Activated CD8-positive, alpha-beta memory T cell treated with anti-CD3 and anti-CD28 coated beads for 48 hours (primary cell): ENCODE measurements at regions not wholly inside any gene's neighbourhood (a gene's known extent, or its start where the extent isn't known, plus 50 kb on each side); places are given as distances from the start of the nearest gene placed in this dataset.

Source experiments
- DNase-seq, 3 experiments: peaks; one replicate each; pipeline ENCODE4 v3.0.0-alpha.2; 2020; ENCODE audit warnings: low read depth in 2 of 3, low spot score in 2 of 3

DNA sequence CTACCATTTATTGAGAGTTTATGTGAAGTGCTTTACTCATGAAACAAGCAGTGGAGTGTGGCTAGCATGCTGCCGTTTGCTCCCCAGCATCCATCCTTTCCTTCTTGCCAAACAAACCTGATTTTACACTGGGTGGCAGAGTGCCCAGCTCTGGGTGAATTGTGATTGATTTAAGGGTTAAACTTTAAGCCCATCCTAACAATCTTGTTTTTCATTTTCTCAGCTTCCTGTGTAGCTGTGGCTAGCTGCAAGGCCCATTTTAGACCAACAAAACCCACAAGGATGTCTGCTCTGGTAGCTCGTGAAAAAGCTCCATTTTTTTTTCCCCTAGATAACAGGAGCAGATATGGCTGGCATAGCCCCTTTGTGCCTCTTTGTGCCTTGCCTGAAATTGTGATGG lies 77.7 kb upstream of the KCNG1 start:
- no peak for DNase-seq

DNA sequence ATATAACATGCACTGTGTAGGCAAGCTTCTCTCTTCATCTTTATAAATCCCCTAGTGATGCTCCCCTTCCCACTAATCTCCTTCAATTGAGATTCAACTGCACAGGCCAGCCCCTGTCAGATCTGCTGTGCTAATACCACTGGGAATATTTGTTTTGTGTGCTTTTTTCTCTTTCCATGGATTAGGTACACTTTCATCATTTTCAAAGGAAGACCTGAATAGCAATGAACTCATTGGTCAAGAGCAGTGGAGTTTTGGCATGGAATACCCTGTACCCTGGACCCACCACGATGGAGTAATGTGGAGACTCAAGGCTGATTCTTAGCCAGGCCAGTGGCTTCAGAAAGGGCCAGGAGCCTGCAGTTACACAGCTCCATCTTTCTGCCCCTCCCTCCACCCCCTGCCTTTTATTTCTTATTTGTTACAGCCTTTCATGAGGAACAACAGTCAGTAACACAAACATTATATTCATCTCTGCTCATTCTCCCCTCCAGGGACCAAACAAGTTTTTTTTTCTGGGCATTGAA lies 75.4 kb upstream of the KCNG1 start:
- no peak for DNase-seq

DNA sequence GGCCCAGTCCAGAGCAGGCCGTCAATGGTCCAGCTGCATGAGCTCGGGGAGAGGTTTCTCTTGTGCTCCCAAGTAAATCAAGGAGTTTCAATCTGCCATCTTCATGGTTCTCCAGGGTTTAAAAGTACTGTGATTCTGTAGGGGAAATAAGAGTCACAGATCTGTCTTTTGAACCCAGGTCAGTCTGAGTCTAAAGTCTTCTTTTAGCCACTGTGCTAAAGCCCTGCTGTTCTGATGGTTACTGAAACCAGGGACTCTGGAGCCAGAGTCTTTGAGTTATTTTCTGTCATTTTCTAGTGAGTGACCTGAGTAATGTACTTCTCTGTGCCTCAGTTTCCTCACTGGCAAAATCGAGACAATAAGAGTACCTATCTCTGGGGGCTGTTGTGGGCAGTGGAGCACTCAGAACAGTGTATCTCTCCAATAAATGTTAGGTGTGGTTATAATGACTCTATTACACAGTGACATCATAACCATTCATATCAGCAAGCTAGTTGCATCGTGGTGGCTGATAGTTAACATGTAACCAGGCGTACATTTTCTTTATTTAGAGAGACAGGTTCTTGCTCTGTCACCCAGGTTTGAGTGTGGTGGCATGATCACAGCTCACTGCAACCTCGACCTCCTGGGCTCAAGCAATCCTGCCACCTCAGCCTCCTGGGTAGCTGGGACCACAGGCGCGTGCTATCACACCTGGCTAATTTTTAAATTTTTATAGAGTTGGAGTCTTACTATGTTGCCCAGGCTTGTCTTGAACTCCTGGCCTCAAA lies 74.6 kb upstream of the KCNG1 start:
- no peak for DNase-seq

DNA sequence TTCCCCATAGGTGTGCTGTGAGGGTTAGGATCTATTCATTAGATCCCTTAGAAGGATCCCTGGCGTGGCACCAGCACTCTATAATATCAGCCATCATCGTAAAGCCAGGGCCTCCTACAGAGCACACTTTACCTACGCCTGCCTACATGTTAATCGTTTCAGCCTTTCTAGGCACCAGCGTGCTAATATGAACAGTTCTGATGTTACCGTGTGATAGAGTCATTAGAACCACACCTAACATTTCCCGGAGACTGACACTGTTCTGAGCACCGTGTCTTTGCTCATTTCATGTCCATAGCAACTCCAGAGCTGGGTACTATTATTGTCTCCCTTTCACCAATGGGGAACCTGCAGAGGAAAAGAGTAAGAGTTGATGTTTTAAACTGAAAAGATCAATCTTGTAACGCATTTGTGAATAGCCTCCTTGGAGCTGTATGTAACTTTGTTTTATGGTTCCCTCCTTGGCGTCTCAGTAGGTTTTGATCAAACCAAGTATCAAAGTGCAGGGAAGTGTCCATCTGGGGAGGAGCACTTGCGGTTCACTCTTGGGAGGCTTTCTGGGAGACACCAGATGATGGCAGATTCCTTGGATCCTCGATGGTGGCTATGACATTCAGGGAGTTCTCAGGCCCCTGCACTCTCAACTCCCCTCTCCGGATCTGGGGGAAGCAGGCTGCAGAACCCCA lies 73.8 kb upstream of the KCNG1 start:
- no peak for DNase-seq

DNA sequence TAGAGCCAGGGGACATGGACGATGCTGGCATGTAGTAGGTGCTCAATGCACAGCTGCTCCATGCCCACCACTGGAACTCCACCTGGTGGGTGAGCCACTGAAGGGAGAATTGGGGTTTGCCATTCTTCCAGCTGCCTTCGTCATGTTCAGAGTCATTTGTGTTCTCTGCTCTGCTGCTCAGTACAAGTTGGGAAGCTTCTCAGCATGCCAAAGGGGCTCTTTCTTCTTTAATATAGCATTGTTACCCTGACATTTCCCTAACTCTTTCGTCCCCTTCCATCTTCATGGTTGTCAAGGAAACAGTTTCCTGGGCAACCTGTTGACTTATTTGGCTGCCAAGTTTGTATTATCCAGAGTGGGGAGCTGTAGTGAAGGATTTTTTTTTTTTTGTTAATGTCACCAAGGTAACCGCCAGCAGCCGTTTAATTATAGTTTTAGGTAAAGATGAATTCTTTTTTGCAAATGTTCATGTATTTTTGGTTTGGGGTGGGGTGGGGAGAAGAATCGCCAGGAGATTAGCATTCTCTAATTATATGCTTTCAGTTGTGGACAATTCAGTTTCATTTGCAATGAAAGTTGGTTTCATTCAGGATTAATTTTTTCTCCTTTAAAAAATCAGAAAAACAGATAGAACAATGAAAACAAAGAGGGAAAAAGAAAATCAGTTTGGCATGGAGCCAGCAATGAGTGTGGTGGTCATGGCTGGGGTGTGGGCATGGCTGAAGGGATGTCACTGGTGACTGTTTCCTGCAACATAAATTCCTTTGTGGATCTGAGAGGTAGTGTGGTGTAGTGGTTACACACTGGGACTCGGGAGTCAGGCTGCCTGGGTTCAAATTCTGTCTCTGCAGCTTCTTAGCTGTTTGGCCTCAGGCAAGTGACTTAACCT lies 73.0 kb upstream of the KCNG1 start:
- DNase-seq = no peak

DNA sequence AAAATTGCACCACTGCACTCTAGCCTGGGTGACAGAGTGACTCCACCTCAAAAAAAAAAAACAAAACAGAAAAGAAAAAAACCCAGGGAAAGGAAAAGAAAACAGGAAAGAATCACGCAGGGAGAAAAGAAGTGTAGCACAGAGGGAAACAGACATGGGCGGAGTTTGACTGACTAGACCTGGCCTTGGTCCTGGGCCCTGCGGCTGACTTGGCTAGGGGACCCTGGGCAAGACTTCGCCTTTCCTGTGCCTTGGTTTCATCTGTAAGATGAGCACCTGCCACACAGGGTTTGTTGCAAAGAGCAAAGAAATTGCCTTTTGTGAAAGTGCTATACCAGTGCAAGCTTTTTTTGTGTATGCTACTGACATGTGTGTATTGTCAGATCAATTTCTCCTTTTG lies 71.3 kb upstream of the KCNG1 start:
- no peak for DNase-seq

DNA sequence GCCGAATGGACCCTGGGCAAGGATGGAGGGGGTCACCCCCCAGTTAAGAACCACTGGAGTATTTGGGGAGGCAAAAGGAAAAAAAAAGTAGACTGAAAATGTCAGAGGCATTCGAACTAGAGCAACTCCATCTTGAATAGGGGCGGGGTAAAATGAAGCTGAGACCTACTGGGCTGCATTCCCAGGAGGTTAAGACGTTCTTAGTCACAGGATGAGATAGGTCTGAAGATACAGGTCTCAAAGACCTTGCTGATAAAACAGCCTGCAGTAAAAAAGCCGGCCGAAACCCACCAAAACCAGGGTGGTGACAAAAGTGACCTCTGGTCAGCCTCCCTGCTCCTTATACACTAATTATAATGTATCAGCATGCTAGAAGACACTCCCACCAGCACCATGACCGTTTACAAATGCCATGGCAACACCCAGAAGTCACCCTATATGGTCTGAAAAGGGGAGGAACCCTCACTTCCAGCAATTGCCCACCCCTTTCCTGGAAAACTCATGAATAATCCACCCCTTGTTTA lies 70.4 kb upstream of the KCNG1 start:
- no peak for DNase-seq

DNA sequence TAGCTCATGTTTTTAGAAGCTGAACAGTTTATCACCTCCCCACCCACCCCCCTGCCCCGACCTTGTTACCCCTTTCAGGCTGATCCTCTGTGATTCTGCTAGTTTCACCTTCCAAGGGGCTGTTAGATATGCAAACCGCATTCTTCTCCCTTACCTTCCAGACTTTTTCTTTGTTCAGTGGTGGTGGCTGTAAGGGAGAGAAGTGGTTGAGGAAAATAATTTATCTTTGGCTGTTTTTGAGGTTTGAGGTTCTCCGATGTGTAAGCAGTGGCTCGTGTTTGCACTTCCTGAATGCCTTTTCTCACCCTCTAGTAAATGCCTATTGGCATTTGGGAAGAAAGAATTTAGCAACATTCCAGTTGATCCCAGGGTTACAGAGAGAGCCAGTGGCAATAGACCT lies 69.4 kb upstream of the KCNG1 start:
- DNase-seq = no peak

DNA sequence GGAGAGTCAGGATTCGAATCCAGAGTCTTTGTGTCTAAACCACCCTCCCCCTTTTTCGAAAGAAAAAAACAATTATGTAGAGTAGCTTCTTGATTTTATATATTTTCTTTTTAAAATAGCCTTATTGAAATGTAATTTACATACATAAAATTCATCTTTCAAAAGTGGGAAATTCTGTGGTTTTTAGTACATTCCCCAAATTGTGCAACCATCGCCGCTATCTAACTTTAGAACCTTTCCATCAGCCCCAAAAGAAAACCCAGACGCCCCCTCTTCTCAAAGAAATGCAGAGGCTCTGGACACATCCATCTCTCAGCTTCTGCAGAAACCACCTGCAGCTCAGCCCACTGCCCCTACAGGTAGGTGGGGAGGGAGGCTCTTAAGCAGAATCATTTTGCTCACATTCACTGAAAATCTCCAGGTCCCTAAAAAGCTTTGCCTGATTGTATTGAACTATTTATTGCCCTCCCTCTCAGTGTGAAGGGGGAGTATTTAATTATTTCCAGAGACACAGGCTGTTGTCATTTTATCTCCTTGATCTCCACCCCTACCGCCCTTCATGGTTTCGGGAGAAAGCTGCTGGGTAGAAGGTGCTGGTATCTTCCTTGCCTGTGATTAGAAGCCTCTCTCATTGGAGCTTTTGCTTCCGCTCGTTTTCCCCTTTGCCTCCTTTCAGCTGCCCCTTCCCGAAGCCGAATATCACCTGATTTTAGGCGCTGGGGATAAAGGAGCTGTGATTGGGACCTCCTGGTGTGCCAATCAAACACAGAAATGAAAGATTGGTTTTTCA lies 68.7 kb upstream of the KCNG1 start:
- no peak for DNase-seq

DNA sequence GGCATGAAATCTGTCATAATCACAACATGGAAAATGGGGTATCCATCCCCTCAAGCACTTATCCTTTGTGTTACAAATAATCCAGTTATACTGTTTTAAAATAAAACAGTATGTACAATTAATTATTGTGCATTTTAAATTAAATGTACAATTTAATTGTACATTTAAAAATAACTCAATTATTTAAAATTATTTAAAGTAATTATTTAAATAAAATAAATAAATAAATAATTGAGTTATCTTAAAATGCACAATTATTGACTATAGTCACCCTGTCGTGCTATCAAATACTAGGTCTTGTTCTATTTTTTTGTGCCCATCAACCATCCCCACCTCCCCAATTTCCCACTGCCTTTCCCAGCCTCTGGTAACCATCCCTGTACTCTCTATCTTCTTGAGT lies 66.9 kb upstream of the KCNG1 start:
- no peak for DNase-seq

DNA sequence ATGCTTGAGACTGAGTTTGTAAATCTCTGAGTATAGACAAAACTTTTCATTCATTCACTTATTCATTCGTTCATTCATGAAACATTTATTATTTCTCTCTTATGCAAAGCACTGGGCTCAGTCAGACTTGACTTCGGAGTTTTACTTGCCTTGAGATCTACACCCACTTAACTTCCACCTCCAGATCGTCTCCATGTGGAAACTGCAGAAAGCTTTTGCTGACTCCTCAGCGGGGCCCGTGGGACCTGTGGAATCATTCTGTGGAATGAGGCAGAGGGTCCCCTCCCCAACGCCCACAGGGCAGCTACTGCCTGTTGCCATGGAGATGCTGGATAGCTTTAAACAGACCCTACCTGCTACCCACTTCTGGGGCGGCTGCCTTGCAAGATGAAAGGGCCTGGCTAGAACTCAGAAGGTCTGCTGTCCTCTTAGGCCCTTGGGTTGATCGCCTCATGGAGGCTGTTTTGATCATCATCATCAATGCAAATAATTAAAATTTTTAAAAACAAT lies 66.4 kb upstream of the KCNG1 start:
- DNase-seq = no peak

DNA sequence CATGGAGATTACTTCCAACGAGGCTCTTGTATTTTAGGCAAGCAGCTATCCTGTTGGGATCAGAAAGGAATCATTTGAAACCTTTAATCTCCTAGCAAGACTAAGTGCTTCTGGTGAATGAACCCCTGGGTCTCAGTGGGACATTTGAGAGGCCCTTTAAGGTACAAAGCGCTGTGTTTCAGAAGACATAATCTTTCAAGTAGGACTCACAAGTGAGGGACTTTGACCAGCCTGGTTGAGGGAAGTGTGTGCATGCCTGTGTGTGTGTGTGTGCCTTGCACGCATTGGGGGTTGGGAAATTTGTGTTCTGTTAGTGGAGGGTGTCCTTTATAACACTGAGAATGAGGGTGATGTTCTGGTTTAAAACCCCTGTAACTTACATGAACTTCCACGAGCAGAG lies 64.4 kb upstream of the KCNG1 start:
- DNase-seq = no peak

DNA sequence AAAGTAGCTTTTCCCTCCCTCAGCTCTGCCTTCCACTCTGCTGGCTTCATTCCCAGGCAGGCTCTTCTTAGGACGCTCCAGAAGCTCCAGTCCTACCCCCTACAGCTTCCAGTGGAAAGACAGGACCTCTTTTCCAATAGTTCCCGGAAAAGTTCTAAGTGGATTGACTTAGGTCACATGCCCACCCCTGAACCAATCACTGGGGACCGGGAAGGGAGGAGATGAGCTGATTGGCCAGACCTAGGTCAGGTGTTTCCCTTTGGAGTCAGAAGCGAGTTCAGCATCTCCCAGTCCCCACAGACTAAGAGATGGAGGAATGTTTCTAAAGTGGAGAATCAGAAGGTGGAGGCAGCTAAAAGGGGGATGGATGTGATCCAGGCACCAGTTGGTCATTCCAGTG lies 62.9 kb upstream of the KCNG1 start:
- no peak for DNase-seq

DNA sequence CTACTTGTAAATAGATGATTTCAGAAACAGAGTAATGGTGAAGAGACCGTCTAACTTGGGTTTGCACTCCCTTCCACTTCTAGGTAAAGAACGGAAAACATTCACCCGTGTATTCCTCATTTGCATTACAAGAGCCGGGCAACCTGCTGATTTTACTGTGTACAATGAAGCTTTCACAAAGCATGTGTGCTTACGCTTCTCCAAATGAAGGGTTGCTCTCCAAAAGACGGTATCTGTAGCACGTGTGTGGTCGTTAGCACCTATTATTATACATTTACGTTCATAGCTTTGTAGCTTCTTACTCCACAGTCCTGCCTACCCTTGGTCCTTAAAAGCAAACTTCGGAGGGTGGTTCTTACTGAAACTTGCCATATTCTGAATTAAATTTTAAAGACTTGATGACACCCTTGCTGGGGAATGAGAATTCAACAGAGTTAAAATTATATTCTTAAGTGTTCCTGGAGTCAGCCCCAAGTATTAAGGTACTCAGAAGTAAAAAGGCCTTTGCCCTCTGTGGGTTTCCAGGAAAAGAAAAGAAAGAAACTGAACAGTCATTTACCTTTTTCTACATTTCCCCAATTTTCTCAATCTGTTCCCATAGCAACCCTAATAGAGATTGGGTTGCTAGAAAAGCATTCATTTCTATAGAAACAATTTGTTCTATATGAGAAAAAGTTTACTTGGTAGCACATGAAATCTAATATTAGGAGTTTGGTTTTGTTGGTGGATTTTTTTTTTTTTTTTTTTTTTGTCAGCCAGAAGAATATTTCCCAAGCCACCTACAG lies 61.9 kb upstream of the KCNG1 start:
- no peak for DNase-seq

DNA sequence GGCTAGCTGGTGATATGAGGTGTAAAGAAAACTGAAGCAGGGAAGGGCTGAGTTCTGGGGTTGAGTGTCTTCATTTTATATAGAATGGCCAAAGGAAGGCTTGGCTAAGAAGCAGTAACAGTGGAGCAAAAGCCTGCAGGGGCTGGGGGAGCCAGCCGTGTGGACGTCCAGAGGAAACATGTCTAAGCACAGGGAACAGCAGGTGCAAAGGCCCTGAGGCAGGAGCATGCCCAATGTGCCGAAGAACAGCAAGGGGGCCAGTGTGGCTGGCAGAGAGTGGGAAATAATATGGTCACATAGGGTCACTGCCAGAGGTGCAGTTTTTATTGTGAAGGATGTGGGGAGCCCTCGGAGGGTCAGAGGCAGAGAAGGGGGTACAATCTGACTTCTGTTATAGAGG lies 60.5 kb upstream of the KCNG1 start:
- DNase-seq = no peak

DNA sequence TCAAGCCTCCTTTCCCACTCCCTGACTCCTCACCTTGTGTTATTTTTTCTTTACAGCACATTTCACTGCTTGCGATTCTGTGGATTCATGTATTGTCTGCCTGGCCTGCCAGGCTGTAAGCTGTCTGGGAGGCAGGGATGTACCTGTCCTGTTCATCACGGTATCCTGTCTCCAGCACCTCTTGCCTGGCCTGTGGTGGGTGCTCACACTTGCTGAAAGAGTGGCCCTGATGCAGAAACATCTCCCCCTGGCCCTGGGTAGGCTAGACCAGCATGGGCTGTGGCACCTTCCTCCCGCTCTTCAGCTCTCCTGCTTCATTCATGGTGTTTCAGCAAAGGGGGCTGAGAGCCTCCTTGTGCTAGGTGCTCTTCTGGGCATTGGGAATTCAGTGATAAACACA lies 60.1 kb upstream of the KCNG1 start:
- no peak for DNase-seq

DNA sequence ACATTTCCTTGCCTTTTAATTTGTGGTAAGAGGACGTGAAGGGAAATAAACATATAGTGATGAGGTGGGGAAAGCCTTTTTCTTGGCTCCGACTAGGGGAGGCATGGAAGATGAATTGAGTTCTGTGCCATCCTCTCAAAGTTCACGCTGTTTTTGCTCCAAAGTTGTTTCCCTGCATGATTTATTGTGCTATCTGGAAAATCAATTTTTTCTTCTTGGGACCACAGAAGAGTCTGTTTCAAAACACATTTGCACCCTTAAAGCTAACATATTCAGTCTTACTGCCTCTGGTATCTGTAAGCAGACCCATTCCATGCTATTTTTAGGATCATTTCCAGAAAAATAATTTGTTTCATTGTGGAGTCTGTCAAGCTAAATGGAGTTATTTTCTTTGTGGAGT lies 57.6 kb upstream of the KCNG1 start:
- DNase-seq = no peak

DNA sequence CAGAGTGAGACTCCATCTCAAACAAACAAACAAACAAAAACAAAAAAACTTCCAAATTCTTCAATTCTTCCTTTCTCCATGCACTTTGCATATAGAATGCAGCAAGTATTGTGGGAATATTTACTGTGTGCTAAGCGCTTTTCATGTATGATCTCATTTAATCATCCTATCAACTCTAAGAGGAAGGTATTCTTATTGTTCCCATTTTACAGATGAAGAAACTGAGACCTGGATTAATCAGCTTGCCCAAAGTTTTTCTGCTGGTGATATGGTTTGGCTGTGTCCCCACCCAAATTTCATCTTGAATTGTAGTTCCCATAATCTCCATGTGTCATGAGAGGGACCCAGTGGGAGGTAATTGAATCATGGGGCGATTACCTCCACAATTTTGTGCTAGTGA lies 56.6 kb upstream of the KCNG1 start:
- no peak for DNase-seq

DNA sequence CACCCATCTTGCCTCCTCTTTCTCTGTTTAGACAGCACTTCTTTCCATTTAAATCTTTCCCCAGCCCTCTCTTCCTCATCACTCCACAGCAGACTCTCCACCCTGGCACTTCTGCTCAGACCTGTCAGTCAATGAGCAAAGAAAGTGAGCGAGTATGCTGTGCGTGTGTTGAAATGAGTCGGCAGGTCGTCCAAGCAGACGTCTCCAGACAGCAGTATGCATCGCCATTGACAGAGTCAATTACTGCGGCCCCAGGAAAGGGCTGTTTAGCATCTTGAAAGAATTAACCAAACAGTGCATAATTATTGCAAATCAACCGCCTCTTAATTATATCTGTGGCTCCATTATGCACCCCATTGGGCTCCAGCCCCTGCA lies 54.8 kb upstream of the KCNG1 start:
- DNase-seq = no peak
